ENCODE measurements at regions not wholly inside any gene's neighbourhood (a gene's known extent, or its start where the extent isn't known, plus 50 kb on each side); places are given as distances from the start of the nearest gene placed in this dataset.

DNA sequence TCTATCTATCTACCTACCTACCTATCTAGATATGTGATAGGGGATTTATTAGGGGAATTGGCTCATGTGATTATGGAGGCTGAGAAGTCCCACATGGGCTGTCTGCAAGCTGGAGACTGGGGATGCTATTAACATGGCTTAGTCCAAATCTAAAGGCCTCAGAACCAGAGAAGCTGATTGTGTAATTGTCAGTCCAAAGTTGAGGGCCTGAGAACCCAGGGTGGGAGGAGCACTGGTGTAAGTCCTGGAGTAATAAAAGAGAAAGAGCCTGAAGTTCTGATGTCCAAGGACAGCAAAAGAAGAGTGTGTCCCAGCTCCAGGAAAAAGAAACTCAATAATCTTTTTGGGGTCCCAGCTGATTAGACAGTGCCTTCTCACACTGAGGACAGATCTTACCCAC, 98.5 kb upstream of the SEL1L start:
- no peaks in the 10 kb centered on the region for H3K27me3 ChIP-seq (replicated peaks; ENCODE audit: insufficient read depth)
- intact Hi-C loops (cut with DNase I), result no loop called here
- DNase-seq (ENCODE audit: low spot score), result no peak
- H3K4me1 ChIP-seq (replicated peaks), result no peaks in the 10 kb centered on the region
- H3K36me3 ChIP-seq, result no peaks in the 10 kb centered on the region
- H3K27ac ChIP-seq, result no peak overlapping the region
- TF ChIP-seq POLR2AphosphoS5 (IDR thresholded peaks at IDR 0.05) (no peak), POLR2A (IDR thresholded peaks at IDR 0.05) (no peak)
- TF ChIP-seq, protein P1, sequence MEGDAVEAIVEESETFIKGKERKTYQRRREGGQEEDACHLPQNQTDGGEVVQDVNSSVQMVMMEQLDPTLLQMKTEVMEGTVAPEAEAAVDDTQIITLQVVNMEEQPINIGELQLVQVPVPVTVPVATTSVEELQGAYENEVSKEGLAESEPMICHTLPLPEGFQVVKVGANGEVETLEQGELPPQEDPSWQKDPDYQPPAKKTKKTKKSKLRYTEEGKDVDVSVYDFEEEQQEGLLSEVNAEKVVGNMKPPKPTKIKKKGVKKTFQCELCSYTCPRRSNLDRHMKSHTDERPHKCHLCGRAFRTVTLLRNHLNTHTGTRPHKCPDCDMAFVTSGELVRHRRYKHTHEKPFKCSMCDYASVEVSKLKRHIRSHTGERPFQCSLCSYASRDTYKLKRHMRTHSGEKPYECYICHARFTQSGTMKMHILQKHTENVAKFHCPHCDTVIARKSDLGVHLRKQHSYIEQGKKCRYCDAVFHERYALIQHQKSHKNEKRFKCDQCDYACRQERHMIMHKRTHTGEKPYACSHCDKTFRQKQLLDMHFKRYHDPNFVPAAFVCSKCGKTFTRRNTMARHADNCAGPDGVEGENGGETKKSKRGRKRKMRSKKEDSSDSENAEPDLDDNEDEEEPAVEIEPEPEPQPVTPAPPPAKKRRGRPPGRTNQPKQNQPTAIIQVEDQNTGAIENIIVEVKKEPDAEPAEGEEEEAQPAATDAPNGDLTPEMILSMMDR (IDR thresholded peaks at IDR 0.05), result no peak
- H3K9me3 ChIP-seq, result no peaks in the 10 kb centered on the region
- no peak overlapping the region for H3K4me3 ChIP-seq

DNA sequence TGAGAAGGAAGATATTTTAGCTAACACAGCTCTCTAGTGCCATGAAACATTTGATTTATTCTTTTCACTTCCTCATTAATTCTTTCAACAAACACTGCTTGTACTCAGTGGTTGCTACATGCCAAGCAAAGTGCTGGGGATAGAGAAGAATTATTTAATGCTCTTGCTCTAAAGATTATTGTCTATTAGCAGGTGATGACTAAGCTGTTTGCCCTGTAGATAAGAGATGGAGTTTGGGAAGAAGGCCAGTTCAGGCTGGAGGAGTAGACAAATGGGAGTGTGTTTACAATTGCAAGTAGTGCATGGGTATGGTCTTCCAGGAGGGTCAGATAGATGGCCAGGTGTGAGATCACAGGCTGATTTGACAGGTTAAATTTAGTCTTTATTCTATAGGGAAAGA, 99.8 kb upstream of the SEL1L start:
- no peak for DNase-seq (ENCODE audit: low spot score)
- H3K27me3 ChIP-seq (replicated peaks; ENCODE audit: insufficient read depth), result no peaks in the 10 kb centered on the region
- no peak overlapping the region for H3K4me3 ChIP-seq
- TF ChIP-seq, protein P1 (IDR thresholded peaks at IDR 0.05), result no peak
- TF ChIP-seq POLR2A (IDR thresholded peaks at IDR 0.05), result no peak
- no peak for TF ChIP-seq POLR2AphosphoS5 (IDR thresholded peaks at IDR 0.05)
- no peaks in the 10 kb centered on the region for H3K4me1 ChIP-seq (replicated peaks)
- H3K36me3 ChIP-seq, result no peaks in the 10 kb centered on the region
- intact Hi-C loops (cut with DNase I), result no loop called here
- no peaks in the 10 kb centered on the region for H3K9me3 ChIP-seq
- H3K27ac ChIP-seq, result no peak overlapping the region

DNA sequence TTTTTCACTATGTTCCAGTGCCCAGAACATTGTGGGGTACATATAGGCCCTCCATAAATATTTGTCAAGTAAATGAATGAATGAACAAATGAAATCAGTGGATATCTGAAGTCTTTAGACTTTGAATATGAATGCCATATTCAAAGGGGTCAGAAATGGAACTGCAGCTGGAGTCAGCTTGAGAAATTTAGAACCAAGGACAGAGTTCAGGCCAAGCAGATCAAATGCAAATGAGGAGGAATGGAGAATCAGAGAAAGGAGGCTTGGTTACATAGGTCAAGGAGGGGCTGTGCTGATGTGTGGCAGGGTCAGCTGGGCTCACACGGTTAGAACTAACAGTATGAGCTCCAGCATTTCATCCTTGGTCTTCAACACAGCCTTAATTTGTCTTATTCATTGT, 104.0 kb upstream of the SEL1L start:
- Histone ChIP-seq H3K4me1 (replicated peaks) (no peaks in the 10 kb centered on the region), H3K27ac (no peak overlapping the region), H3K4me3 (no peak overlapping the region), H3K27me3 (replicated peaks; ENCODE audit: insufficient read depth) (no peaks in the 10 kb centered on the region), H3K36me3 (no peaks in the 10 kb centered on the region), H3K9me3 (no peaks in the 10 kb centered on the region)
- TF ChIP-seq, protein P1 (IDR thresholded peaks at IDR 0.05), result no peak
- no peak for TF ChIP-seq POLR2AphosphoS5 (IDR thresholded peaks at IDR 0.05)
- no peak for TF ChIP-seq POLR2A (IDR thresholded peaks at IDR 0.05)
- 72% methylated on average over 1 of the region's 1 CpG for WGBS
- intact Hi-C loops (cut with DNase I), result no loop called here
- no peak for DNase-seq (ENCODE audit: low spot score)

DNA sequence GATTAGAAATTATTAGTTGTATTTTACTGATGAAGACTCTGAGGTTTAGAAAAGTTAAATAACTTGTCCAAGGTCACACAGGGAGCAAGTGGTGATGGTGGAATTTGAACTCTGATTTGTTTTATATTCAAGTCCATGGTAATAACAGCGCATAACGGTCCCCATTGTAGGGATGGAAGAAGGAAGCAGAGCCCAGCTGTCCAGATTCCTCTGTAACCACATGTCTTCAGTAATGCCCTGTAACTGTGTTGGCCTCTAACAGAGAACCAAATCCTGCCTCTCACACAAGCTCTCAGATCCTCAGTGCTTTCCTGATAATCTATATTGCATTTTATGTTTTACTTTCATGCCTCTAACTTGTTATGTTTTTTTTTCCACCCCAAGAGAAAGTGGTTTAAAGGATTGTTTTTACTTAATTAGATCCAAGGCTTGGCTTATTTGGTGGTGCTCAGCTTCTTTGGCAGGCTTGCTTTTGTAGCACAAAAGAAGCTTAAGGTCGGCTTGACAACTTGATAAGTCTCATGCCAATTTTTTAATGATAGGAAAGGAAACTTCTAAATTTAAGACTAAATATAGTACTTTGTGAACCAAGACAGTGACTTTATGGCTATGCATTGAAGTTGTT, 105.1 kb upstream of the SEL1L start:
- TF ChIP-seq, protein P1 (IDR thresholded peaks at IDR 0.05), result no peak
- TF ChIP-seq POLR2AphosphoS5 (IDR thresholded peaks at IDR 0.05) (no peak), POLR2A (IDR thresholded peaks at IDR 0.05) (no peak)
- no peak overlapping the region for H3K27ac ChIP-seq
- DNase-seq (ENCODE audit: low spot score), result no peak
- no peaks in the 10 kb centered on the region for H3K27me3 ChIP-seq (replicated peaks; ENCODE audit: insufficient read depth)
- no peaks in the 10 kb centered on the region for H3K9me3 ChIP-seq
- H3K4me3 ChIP-seq, result no peak overlapping the region
- H3K4me1 ChIP-seq (replicated peaks), result no peaks in the 10 kb centered on the region
- intact Hi-C loops (cut with DNase I), result no loop called here
- no peaks in the 10 kb centered on the region for H3K36me3 ChIP-seq
- 61% methylated on average over 3 of the region's 3 CpGs for whole genome bisulfite sequencing

DNA sequence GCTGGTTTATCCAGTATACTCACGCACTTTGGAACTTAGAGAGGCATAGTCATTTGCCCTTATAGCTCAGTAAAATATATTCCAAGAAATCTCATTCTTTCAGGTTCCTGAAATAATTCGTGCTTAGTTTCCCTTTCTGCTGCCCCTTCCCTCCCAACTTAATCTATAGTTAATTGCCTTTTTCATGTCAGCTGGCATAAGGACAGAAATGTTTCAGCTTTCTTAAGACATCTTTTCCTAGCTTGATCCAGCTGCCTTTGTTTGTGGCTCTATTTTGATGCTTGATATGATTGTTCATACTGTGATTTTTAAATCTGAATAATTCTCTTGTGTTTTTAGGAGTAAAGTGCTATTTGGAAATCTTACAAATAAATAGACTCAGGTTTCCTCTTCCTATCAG, 120.0 kb upstream of the SEL1L start:
- H3K9me3 ChIP-seq, result no peaks in the 10 kb centered on the region
- no peak overlapping the region for H3K27ac ChIP-seq
- 78% methylated on average over 2 of the region's 2 CpGs for WGBS
- TF ChIP-seq POLR2A (IDR thresholded peaks at IDR 0.05) (no peak), POLR2AphosphoS5 (IDR thresholded peaks at IDR 0.05) (no peak)
- TF ChIP-seq, protein P1 (IDR thresholded peaks at IDR 0.05), result no peak
- no peaks in the 10 kb centered on the region for H3K4me1 ChIP-seq (replicated peaks)
- H3K4me3 ChIP-seq, result no peak overlapping the region
- intact Hi-C loops (cut with DNase I), result no loop called here
- no peaks in the 10 kb centered on the region for H3K36me3 ChIP-seq
- no peaks in the 10 kb centered on the region for H3K27me3 ChIP-seq (replicated peaks; ENCODE audit: insufficient read depth)
- DNase-seq (ENCODE audit: low spot score), result no peak

Measured in prostate gland (tissue), 2 donors.